HL-60 (cell line): ENCODE measurements at regions not wholly inside any gene's neighbourhood (a gene's known extent, or its start where the extent isn't known, plus 50 kb on each side); places are given as distances from the start of the nearest gene placed in this dataset.

Source experiments
- DNase-seq, 2 experiments: peaks; one replicate each; pipeline ENCODE4 v3.0.0-alpha.2; 2010 to 2020; ENCODE audit warnings: low read depth in 1 of 2, low spot score in 1 of 2
- H3K27ac ChIP-seq: fragments of 250-450 bp; sonication (Bioruptor Pico); replicated peaks from 2 replicates; pipeline ENCODE4 v1.5.1; 2020; ENCODE audit warnings: mild to moderate bottlenecking, moderate library complexity
- H3K27me3 ChIP-seq: fragments of 250-450 bp; sonication (Bioruptor Pico); 2 replicates; pipeline ENCODE4 v1.5.1; 2021; ENCODE audit warnings: mild to moderate bottlenecking, moderate library complexity; ENCODE audit not compliant: insufficient read depth, poor library complexity, severe bottlenecking
- H3K4me3 ChIP-seq: replicated peaks from 2 replicates; pipeline ENCODE4 v1.5.1; 2011; ENCODE audit warnings: mild to moderate bottlenecking, control low read depth, low read length; ENCODE audit not compliant: insufficient read depth
- GABPA ChIP-seq: IDR thresholded peaks from 2 replicates; pipeline ENCODE4 v1.6.1; 2012; ENCODE audit warnings: low read depth
- POLR2AphosphoS5 ChIP-seq: IDR thresholded peaks from 2 replicates; pipeline ENCODE4 v1.6.1; 2012; ENCODE audit warnings: low read depth
- REST ChIP-seq: IDR thresholded peaks from 2 replicates; pipeline ENCODE4 v1.6.1; 2012; ENCODE audit warnings: low read depth; ENCODE audit not compliant: insufficient replicate concordance
- SPI1 ChIP-seq: IDR thresholded peaks from 2 replicates; pipeline ENCODE4 v1.6.1; 2012; ENCODE audit warnings: low read depth, mild to moderate bottlenecking, borderline replicate concordance
- TF ChIP-seq, protein P1 (sequence below): IDR thresholded peaks from one replicate; pipeline ENCODE4 v1.5.1; 2011; ENCODE audit warnings: low read length, control low read depth, inconsistent platforms; ENCODE audit not compliant: insufficient read depth

DNA sequence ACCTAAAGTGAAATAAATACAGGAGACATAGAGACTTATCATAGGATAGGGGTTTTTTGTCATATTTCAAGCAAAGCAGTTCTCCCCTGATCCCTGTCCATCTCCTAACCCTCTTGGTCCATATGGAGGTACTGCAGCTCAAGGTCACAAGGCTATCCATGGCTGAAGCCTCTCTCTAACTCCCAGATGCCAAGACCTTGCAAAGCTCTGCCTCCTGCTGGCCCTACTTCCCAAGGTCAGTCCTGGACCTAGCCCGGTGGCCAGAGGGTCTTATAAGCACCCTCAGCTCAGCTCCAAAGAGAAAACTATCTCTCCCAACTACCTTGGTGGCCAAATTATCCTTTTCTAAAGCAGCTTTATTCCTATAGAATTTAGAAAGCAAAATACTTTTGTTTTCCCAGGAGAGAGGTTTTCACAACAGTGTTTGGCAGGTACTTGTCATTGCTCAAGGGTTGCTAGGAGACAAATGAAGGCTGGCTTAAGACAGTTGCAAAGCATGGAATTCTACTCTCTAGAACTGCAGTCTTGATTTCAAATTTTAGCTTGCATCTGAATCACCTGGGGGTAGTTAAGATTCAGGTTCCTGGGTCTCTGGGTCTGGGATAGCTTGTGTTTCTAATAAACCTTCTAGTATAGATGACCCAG is 121.5 kb downstream of the XCL2 start:
- DNase-seq = no peak
- Histone ChIP-seq H3K4me3 (no peak overlapping the region), H3K27ac (no peak overlapping the region), H3K27me3 (peaks cover 2% of the 10 kb centered on the region)
- TF ChIP-seq GABPA (no peak), REST (no peak)
- TF ChIP-seq, protein P1, sequence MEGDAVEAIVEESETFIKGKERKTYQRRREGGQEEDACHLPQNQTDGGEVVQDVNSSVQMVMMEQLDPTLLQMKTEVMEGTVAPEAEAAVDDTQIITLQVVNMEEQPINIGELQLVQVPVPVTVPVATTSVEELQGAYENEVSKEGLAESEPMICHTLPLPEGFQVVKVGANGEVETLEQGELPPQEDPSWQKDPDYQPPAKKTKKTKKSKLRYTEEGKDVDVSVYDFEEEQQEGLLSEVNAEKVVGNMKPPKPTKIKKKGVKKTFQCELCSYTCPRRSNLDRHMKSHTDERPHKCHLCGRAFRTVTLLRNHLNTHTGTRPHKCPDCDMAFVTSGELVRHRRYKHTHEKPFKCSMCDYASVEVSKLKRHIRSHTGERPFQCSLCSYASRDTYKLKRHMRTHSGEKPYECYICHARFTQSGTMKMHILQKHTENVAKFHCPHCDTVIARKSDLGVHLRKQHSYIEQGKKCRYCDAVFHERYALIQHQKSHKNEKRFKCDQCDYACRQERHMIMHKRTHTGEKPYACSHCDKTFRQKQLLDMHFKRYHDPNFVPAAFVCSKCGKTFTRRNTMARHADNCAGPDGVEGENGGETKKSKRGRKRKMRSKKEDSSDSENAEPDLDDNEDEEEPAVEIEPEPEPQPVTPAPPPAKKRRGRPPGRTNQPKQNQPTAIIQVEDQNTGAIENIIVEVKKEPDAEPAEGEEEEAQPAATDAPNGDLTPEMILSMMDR = no peak

DNA sequence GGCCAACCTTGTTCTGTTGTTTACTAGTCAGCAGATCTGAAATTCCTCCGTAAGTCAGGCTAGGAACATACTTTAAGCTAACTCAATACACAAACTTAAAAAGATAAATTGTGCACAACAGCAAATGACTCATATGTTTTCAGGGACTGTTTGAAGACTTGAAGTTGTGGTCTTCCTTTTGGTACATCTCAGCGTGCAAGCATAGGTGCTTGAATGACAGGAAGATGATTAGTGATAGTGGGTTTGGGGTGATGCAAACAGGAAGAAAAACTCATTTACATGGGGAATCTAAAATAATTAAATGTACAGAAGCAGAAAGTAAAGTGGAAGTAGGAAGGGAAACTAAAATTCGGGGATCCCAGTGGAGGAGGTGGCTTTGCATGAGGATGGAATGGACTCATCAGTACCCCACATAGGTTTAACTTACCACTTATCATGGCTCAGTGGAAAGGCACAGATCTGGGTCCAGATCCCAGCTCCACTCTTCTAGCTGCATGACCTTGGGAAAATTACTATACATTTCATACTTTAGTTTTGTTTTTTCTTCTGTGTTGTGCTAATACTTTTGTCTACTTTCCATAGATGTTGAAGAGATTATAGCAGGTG is 122.3 kb downstream of the XCL2 start:
- peaks cover 2% of the 10 kb centered on the region for H3K27me3 ChIP-seq
- no peak overlapping the region for H3K27ac ChIP-seq
- no peak overlapping the region for H3K4me3 ChIP-seq
- TF ChIP-seq REST = no peak
- TF ChIP-seq, protein P1 = no peak
- TF ChIP-seq POLR2AphosphoS5 = no peak
- TF ChIP-seq SPI1 = no peak
- no peak for TF ChIP-seq GABPA
- no peak for DNase-seq

GRCh38 chr1:168420177-168420576 is 123.6 kb downstream of the XCL2 start:
- no peak for TF ChIP-seq REST
- TF ChIP-seq SPI1 = no peak
- no peak for TF ChIP-seq POLR2AphosphoS5
- DNase-seq = no peak

More at GRCh38 chr1:168420177-168420576, 123.6 kb downstream of the XCL2 start:
- H3K27ac ChIP-seq = no peak overlapping the region
- H3K4me3 ChIP-seq = no peak overlapping the region
- H3K27me3 ChIP-seq = peaks cover 2% of the 10 kb centered on the region
